ENCODE measurements at regions not wholly inside any gene's neighbourhood (a gene's known extent, or its start where the extent isn't known, plus 50 kb on each side); places are given as distances from the start of the nearest gene placed in this dataset.

GRCh38 chr6:90978046-90978445 lies 391.2 kb upstream of the MAP3K7 start:
- TF ChIP-seq, protein P1, sequence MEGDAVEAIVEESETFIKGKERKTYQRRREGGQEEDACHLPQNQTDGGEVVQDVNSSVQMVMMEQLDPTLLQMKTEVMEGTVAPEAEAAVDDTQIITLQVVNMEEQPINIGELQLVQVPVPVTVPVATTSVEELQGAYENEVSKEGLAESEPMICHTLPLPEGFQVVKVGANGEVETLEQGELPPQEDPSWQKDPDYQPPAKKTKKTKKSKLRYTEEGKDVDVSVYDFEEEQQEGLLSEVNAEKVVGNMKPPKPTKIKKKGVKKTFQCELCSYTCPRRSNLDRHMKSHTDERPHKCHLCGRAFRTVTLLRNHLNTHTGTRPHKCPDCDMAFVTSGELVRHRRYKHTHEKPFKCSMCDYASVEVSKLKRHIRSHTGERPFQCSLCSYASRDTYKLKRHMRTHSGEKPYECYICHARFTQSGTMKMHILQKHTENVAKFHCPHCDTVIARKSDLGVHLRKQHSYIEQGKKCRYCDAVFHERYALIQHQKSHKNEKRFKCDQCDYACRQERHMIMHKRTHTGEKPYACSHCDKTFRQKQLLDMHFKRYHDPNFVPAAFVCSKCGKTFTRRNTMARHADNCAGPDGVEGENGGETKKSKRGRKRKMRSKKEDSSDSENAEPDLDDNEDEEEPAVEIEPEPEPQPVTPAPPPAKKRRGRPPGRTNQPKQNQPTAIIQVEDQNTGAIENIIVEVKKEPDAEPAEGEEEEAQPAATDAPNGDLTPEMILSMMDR (IDR thresholded peaks at IDR 0.05): no peak
- no peak for TF ChIP-seq POLR2A (IDR thresholded peaks at IDR 0.05)

All from thyroid gland (tissue), 4 donors.